Fibroblast of lung (primary cell): ENCODE measurements at regions not wholly inside any gene's neighbourhood (a gene's known extent, or its start where the extent isn't known, plus 50 kb on each side); places are given as distances from the start of the nearest gene placed in this dataset.
A peak's percentile ranks its signal among the peaks of the same experiment; 100 is the strongest.
"Not testable (repeated sequence)": the region's sequence is repeated elsewhere in the genome, so short reads cannot be mapped to it uniquely, and the experiment has no call there.

Experiments
- DNase-seq, 2 donors: peaks; one replicate each; pipeline versions ENCODE4 v3.0.0 to v3.0.0-alpha.2; 2010; ENCODE audit warnings: low read depth in 2 of 2
- H2AFZ ChIP-seq: 2 replicates; pipeline ENCODE4 v1.5.1; 2012; ENCODE audit warnings: low read length, control low read depth, inconsistent platforms
- H3K27ac ChIP-seq: 2 replicates; pipeline ENCODE4 v1.5.1; 2011; ENCODE audit warnings: low read length, control low read depth; ENCODE audit not compliant: insufficient read depth
- H3K27me3 ChIP-seq: 2 replicates; pipeline ENCODE4 v1.5.1; 2011; ENCODE audit warnings: mild to moderate bottlenecking, low read length; ENCODE audit not compliant: control insufficient read depth, insufficient read depth
- H3K36me3 ChIP-seq: 2 replicates; pipeline ENCODE4 v1.5.1; 2011; ENCODE audit warnings: low read length; ENCODE audit not compliant: control insufficient read depth, insufficient read depth
- H3K4me1 ChIP-seq: 2 replicates; pipeline ENCODE4 v1.5.1; 2011; ENCODE audit warnings: low read length; ENCODE audit not compliant: control insufficient read depth, insufficient read depth; ENCODE audit errors: extremely low read depth
- H3K4me2 ChIP-seq: 2 replicates; pipeline ENCODE4 v1.5.1; 2011; ENCODE audit warnings: low read length, control low read depth; ENCODE audit not compliant: insufficient read depth; ENCODE audit errors: extremely low read depth
- H3K4me3 ChIP-seq, 4 experiments: fragments of 200-600 bp in 1 of 4; sonication (generic) in 1 of 4; replicated peaks in 1 of 4; 2 replicates each; pipeline ENCODE4 v1.5.1; 2011 to 2016; ENCODE audit warnings: low read length in 4 of 4, low read depth in 3 of 4, mild to moderate bottlenecking in 3 of 4, control low read depth in 2 of 4, inconsistent platforms in 1 of 4, mixed read lengths in 1 of 4; ENCODE audit not compliant: insufficient read depth in 1 of 4; ENCODE audit errors: control extremely low read depth in 1 of 4
- H3K79me2 ChIP-seq: 2 replicates; pipeline ENCODE4 v1.5.1; 2012; ENCODE audit warnings: mild to moderate bottlenecking, low read length, inconsistent platforms; ENCODE audit not compliant: control insufficient read depth, insufficient read depth
- H3K9ac ChIP-seq: 2 replicates; pipeline ENCODE4 v1.5.1; 2011; ENCODE audit warnings: mild to moderate bottlenecking, low read length, control low read depth; ENCODE audit not compliant: insufficient read depth
- H3K9me3 ChIP-seq: 2 replicates; pipeline ENCODE4 v1.5.1; 2012; ENCODE audit warnings: low read depth, low read length; ENCODE audit not compliant: control insufficient read depth, insufficient read depth
- H4K20me1 ChIP-seq: 2 replicates; pipeline ENCODE4 v1.5.1; 2011; ENCODE audit warnings: low read length; ENCODE audit not compliant: control insufficient read depth, insufficient read depth; ENCODE audit errors: extremely low read depth
- EZH2 ChIP-seq: IDR thresholded peaks from 2 replicates; pipeline ENCODE4 v1.5.1; 2012; ENCODE audit warnings: low read length, control low read depth, mild to moderate bottlenecking; ENCODE audit errors: missing control alignments
- TF ChIP-seq, protein P1 (sequence below), 2 donors: IDR thresholded peaks in 1 of 2; conservative IDR thresholded peaks in 1 of 2; 1 replicate in 1 of 2; 2 replicates in 1 of 2; pipeline ENCODE4 v1.5.1; 2011 to 2012; ENCODE audit warnings: low read length in 2 of 2, control low read depth in 1 of 2, inconsistent platforms in 1 of 2, low read depth in 1 of 2, mild to moderate bottlenecking in 1 of 2

DNA sequence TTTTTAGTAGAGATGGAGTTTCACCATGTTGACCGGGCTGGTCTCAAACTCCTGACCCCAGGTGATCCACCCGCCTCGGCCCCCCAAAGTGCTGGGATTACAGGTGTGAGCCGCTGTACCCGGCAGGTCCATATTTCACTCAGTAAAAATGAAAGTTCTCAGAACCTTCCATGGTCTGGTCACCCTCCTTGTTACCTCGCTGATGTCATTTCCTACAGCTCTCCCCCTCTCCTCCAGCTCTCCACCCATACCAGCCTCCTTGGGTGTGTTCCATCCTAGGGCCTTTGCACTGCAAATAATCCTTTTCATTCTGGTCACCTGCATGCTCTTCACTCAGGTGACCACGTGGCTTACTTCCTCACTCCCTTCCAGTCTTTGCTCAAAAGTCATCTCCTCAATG, 78.2 kb upstream of the TNFSF11 start:
- H3K79me2 ChIP-seq = no peaks in the 10 kb centered on the region
- no peaks in the 10 kb centered on the region for H4K20me1 ChIP-seq
- H2AFZ ChIP-seq = no peak overlapping the region
- H3K4me3 ChIP-seq = no peak overlapping the region
- no peak overlapping the region for H3K27ac ChIP-seq
- no peaks in the 10 kb centered on the region for H3K9me3 ChIP-seq
- H3K9ac ChIP-seq = no peak overlapping the region
- no peak for DNase-seq
- H3K27me3 ChIP-seq = peaks cover 10% of the 10 kb centered on the region
- no peak overlapping the region for H3K4me2 ChIP-seq
- no peaks in the 10 kb centered on the region for H3K36me3 ChIP-seq
- no peaks in the 10 kb centered on the region for H3K4me1 ChIP-seq
- TF ChIP-seq, protein P1, sequence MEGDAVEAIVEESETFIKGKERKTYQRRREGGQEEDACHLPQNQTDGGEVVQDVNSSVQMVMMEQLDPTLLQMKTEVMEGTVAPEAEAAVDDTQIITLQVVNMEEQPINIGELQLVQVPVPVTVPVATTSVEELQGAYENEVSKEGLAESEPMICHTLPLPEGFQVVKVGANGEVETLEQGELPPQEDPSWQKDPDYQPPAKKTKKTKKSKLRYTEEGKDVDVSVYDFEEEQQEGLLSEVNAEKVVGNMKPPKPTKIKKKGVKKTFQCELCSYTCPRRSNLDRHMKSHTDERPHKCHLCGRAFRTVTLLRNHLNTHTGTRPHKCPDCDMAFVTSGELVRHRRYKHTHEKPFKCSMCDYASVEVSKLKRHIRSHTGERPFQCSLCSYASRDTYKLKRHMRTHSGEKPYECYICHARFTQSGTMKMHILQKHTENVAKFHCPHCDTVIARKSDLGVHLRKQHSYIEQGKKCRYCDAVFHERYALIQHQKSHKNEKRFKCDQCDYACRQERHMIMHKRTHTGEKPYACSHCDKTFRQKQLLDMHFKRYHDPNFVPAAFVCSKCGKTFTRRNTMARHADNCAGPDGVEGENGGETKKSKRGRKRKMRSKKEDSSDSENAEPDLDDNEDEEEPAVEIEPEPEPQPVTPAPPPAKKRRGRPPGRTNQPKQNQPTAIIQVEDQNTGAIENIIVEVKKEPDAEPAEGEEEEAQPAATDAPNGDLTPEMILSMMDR (conservative IDR thresholded peaks at IDR 0.05 in 1 of 2, IDR thresholded peaks at IDR 0.05 in 1 of 2; ENCODE audit: low read depth in 1 of 2, low read length in 2 of 2) = no peak

DNA sequence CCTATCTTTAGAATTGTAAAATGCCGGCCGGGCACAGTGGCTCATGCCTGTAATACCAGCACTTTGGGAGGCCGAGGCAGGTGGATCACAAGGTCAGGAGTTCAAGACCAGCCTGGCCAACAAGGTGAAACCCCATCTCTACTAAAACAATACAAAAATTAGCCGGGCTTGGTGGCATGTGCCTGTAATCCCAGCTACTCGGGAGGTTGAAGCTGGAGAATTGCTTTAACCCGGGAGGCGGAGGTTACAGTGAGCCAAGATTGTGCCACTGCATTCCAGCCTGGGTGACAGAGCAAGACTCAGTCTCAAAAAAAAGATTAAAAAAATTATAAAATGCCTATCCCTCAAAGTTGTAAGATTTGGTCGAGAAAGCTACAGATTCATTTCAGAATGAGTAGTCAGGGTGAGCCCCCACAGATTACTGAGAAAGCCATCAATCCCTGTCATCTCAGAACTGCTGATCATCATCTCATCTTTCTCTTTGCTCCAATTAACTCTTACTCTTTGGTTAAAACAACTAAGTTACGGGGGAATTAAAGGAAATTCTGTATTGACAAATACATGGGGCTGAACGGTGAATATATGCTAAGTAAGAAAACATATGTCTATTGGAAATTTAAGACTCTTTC, 76.9 kb upstream of the TNFSF11 start:
- H3K4me1 ChIP-seq, H4K20me1 ChIP-seq, H3K4me2 ChIP-seq, H3K9me3 ChIP-seq, H3K27me3 ChIP-seq, H3K4me3 ChIP-seq, H3K36me3 ChIP-seq, H3K27ac ChIP-seq, H2AFZ ChIP-seq, DNase-seq, H3K9ac ChIP-seq, H3K79me2 ChIP-seq: not testable (repeated sequence)

DNA sequence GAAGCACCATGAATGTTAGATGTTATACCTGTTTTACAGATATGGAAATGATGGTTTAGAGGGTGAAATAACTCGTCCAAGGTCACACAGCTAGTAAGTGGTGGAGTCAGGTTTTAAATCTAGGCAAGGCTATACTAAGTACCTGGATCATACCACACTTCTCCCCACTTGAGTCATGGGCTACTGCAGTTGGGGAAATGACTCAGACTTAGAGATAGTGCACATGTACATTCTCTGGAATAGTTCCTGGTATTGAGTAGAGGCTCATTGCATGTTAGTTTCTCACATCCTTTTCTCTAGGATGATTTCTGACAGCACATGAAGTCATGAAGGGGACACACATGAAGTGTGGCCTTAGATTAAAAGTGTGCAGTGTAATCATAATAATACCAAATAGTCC, 76.2 kb upstream of the TNFSF11 start:
- no peaks in the 10 kb centered on the region for H3K9me3 ChIP-seq
- no peaks in the 10 kb centered on the region for H3K27me3 ChIP-seq
- no peak overlapping the region for H3K4me3 ChIP-seq
- DNase-seq = peak; percentile 74 to 77
- H3K4me2 ChIP-seq = no peak overlapping the region
- H3K9ac ChIP-seq = no peak overlapping the region
- H3K36me3 ChIP-seq = no peaks in the 10 kb centered on the region
- H3K79me2 ChIP-seq = no peaks in the 10 kb centered on the region
- no peak overlapping the region for H2AFZ ChIP-seq
- H3K27ac ChIP-seq = no peak overlapping the region
- no peaks in the 10 kb centered on the region for H3K4me1 ChIP-seq
- TF ChIP-seq, protein P1 (conservative IDR thresholded peaks at IDR 0.05 in 1 of 2, IDR thresholded peaks at IDR 0.05 in 1 of 2; ENCODE audit: low read depth in 1 of 2, low read length in 2 of 2) = no peak
- TF ChIP-seq EZH2 = no peak
- no peaks in the 10 kb centered on the region for H4K20me1 ChIP-seq
